HG03280 (cell line): ENCODE measurements at regions not wholly inside any gene's neighbourhood (a gene's known extent, or its start where the extent isn't known, plus 50 kb on each side); places are given as distances from the start of the nearest gene placed in this dataset.
"Not testable (repeated sequence)": the region's sequence is repeated elsewhere in the genome, so short reads cannot be mapped to it uniquely, and the experiment has no call there.

Source experiments
- ATAC-seq: cut with Tn5 transposase; IDR thresholded peaks from one replicate; pipeline ENCODE4 v1.9.1; 2021; ENCODE audit warnings: mild to moderate bottlenecking, moderate library complexity; ENCODE audit not compliant: unreplicated experiment

GRCh38 chr6:114733596-114733995, 390.8 kb upstream of the HS3ST5 start:
- no peak for ATAC-seq

DNA sequence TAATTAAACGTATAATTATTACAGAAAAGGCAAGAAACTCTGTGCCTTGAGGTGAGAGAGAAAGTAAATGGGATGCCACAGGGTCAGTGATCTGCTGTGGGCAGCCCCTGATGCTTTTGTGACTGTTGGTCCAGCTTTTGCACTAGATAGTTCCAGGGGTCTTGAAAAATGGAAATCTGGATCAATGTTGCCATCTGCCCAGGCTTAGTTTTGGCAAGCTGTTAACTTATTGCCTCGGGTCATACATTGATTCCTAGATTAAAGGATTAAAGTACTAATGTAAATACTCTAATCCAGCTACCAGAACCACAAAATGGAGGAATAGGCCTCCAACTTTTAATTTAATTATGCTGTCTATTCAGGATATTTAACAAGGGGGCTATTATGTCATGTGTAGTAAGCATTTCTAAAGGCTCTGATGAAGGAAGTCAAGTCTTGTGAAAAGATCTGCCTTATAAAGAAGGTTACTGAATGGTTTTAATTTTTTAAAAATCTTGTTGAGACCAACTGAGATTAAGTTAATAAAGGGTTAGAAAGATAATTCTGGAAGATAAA, 376.0 kb upstream of the HS3ST5 start:
- ATAC-seq, result no peak

- no peak for ATAC-seq
Measured at GRCh38 chr6:114718186-114718585, 375.4 kb upstream of the HS3ST5 start.

DNA sequence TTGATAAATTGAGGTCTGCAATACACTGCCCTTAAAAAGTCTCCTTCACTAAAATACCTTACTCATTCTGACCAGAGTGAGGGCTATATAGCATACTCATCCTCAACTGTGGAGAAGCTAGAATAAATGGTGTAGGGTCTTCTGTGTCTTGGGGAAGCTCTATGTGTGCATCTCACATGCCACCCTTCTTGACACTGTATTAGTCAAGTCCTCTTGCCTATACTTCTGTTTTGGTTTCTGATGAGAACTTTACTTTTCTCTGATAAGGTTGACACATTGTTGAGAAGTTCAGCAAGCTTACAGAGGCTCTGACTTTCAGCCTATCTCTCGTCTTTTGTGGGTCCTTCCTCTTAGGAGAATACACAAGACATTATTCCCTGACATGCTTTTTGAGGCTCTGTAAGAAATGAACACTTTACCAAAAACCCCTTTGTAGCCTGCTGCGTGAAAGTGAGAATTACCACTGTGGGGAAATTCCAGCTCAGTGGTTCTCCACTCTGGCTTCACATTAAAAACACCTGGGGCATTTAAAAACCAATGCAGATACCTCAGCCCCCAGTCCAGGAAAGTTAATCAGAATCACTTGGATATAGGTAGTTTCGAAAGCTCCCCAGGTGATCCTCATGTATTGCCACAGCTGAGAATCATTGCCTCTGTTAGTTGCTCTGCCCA, 372.1 kb upstream of the HS3ST5 start:
- peak; percentile 39 for ATAC-seq

DNA sequence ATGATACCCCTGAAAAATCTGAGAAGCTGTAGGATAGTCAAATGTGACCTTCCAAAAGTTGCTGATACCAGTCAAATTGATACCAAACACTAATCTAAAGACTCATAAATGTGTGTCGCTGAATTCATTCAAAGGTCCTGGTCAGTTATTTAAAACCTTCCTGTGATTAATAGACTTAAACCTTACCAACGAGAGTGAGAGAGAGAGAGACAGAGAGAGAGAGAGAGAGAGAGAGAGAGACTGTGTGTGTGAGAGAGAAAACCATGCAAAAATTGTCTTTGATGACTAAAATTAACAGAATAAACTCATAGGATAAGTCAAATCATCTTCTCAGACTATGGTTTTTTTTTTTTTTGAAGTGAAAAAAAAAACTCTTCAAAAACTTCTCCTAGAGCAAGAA, 370.9 kb upstream of the HS3ST5 start:
- ATAC-seq, result no peak

DNA sequence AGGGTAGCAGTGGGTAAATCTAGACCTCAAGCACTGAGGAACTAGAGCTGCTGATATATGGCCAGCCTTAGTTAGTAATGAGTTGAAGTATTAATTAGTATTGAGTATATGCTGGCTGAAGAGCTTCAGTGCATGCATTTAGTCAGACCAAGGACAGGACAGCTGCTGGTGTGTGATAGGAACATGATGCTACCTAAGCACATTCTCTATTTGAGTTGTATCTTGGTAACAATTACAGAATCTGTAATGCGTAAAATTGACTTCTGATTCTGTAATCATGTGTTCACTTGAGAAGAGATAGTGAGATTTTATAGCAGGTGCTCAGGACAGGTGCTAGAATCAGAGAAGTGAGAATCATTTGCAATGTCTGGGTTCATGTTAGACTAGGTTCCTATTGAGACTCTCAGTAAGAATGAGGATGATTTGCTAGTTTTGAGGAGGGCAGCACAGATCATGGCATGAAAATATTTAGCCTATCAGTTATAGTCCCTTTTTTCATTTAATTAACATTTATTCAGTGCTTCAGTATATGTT, 369.4 kb upstream of the HS3ST5 start:
- ATAC-seq, result peak; percentile 33

DNA sequence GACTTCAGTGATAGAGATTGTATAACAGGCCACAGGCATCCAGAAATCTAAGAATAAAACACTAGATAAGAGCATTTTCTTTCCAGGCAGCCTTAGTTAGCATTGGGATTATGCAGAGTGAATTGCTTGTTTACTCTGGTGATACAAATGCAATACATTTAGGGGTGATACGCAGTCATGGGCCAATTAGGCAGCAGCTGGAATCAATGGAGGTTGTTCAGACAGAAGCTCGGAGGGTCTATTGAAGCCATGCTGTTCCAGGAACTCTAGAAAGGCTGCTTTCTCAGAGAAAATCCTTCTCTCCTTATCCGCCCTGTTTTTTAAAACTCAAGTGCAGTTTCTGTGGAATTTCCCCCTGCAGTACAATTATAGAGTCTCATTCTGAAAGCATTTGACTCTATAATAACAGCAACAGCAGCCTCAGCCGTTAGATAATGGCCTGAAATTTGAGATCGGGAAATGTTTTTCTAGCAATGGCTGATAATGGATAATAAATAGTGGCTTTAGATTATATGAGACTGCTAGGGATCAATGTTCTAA, 364.3 kb upstream of the HS3ST5 start:
- ATAC-seq, result no peak

DNA sequence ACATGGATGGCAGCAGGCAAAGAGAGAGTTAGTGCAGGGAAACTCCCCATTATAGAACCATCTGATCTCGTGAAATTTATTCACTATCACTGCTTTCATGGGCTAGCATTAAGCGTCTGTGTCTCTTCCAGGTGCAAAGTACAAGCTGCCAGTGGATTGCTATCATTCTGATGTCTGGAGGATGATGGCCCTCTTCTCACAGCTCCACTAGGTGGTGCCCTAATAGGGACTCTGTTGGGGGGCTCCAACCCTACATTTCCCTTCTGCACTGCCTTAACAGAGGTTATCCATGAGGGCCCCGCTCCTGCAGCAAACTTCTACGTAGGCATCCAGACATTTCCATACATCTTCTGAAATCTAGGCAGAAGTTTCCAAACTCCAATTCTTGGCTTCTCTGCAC, 347.8 kb upstream of the HS3ST5 start:
- no peak for ATAC-seq

DNA sequence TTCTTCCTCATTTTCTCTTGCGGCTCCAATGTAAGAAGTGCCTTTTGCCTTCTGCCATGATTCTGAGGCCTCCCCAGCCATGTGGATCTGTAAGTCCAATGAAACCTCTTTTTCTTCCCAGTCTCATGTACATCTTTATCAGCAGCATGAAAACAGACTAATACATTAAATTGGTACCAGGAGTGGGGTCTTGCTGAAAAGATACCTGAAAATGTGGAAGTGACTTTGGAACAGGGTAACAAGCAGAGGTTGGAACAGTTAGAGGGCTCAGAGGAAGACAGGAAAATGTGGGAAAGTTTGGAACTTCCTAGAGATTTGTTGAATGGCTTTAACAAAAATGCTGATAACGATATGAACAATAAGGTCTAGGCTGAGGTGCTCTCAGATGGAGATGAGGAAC, 316.7 kb upstream of the HS3ST5 start:
- ATAC-seq, result no peak

GRCh38 chr6:114651611-114652010, 308.8 kb upstream of the HS3ST5 start:
- no peak for ATAC-seq

DNA sequence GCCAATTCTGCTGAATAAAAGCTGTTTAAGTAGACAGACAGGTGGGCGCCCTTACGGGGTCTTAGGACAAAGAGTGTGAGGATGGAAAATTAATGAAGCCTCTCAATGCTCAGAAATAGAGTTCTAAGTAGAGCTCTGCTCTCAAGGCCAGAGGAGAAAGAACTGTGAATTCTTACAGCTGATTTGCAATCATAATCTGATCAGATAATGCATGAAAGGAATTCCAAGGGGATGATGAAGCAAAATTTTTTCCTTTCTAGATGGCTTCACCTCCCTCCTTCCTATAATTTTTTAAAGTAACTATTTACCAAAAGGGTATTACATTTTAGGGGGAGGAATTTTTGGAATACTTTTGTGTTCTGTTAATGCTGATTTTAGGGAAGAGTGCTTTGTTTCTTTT, 308.1 kb upstream of the HS3ST5 start:
- ATAC-seq, result no peak

- ATAC-seq, result no peak
Measured at GRCh38 chr6:114649298-114649697, 306.5 kb upstream of the HS3ST5 start.

- ATAC-seq, result no peak
Measured at GRCh38 chr6:114648847-114649246, 306.0 kb upstream of the HS3ST5 start.

DNA sequence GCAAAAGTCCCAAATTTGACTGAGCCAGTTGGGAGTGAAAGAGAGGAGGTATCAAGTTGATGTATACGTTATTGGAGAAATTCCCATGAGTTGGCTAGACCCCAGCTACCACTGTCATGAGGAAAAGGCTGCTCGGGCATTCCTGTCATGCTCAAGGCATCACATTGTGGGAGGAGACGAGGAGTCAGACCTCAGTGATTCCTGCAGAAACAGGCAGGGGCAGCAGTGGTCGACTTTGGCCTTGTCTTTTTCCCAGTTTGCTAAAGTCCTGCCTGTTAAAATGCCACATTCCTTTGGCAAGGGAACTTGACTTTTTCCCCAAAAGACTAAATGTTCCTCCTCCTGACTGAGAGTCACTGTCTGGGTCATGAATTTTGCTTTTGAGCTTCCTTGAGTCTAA, 295.5 kb upstream of the HS3ST5 start:
- no peak for ATAC-seq

DNA sequence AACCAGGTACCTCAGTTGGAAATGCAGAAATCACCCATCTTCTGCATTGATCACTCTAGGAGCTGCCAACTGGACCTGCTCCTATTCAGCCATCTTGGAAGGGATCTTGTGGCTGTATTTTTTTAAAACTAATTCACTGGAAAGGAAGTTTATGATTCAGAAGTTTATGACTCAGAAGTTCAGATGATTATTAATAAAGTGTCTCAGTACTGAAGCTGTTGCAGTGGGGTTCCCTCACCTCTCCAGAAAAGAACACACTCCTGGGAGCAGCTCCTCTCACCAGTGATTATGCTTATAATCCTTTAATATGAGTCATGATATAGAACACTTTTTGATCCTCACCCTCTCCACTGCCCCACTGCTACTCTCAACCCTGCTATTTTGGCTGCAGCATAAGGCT, 291.2 kb upstream of the HS3ST5 start:
- no peak for ATAC-seq

DNA sequence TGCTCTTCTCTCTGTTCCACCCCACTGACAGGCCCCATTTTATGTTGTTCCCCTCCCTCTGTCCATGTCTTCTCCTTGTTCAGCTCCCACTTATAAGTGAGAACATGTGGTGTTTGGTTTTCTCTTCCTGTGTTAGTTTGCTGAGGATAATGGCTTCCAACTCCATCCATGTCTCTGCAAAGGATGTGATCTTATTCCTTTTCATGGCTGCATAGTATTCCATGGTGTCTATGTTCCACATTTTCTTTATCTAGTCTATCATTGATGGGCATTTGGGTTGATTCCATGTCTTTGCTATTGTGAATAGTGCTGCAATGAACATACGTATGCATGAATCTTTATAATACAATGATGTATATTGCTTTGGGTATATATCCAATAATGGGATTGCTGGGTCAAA, 283.4 kb upstream of the HS3ST5 start:
- not testable (repeated sequence) for ATAC-seq

- no peak for ATAC-seq
Measured at GRCh38 chr6:114619621-114620200, 276.9 kb upstream of the HS3ST5 start.

DNA sequence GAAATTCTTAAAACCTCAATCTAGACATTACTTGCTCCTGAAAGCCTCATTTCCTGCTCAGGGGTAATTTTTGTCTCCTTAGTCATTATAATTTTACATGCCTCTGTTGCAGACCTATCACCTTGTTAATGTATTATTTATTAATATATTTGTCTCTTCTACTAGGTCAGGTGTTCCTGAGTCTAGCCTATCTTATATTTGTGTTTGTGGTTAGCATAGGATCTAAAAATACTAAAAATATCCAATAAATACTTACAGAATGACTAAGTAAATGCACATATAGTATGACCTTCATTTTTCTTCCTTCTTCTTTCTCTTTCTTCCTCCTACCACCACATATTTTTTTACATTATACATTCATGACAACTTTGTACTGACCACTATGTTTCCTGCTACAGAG, 268.9 kb upstream of the HS3ST5 start:
- no peak for ATAC-seq

GRCh38 chr6:114608091-114608490, 265.3 kb upstream of the HS3ST5 start:
- no peak for ATAC-seq

GRCh38 chr6:114605656-114606055, 262.8 kb upstream of the HS3ST5 start:
- ATAC-seq, result no peak

DNA sequence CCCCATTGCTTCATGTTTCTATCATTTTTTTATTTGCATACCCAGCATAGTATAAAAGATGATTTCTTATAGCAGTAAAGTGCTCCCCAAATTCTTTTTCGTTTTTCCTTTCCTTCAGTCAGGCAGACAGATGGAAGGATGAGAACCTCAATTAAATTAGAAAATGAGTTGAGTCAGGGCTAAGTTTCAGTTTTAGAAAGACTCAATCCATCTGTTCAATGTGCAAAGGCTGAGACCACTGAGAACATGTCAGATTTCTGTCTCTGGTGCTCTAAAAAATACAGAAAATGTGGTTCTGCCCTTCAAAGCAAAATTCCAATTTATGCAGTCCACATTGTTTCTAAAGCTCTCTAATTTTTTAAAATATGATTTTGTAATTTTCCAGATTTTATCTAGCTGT, 257.6 kb upstream of the HS3ST5 start:
- no peak for ATAC-seq

GRCh38 chr6:114595591-114595990, 252.8 kb upstream of the HS3ST5 start:
- no peak for ATAC-seq
